MM.1S (cell line): ENCODE measurements at regions not wholly inside any gene's neighbourhood (a gene's known extent, or its start where the extent isn't known, plus 50 kb on each side); places are given as distances from the start of the nearest gene placed in this dataset.

Experiments
- CTCF ChIP-seq: fragments of 300-600 bp; sonication (generic); IDR thresholded peaks from 2 replicates; pipeline ENCODE4 v1.5.1; 2016; ENCODE audit warnings: antibody characterized with exemption, low read length, mixed read lengths
- EZH2phosphoT487 ChIP-seq: fragments of 300-600 bp; sonication (generic); IDR thresholded peaks from 2 replicates; pipeline ENCODE4 v1.6.1; 2018; ENCODE audit warnings: antibody characterized with exemption, low read length

GRCh38 chr2:120995656-120996190 lies 260.1 kb downstream of the GLI2 start:
- TF ChIP-seq CTCF (no peak), EZH2phosphoT487 (no peak)
